ENCODE measurements at regions not wholly inside any gene's neighbourhood (a gene's known extent, or its start where the extent isn't known, plus 50 kb on each side); places are given as distances from the start of the nearest gene placed in this dataset.

GRCh38 chr15:49706805-49707204 is 86.0 kb downstream of the DTWD1 start:
- Mint-ChIP-seq H3K9me3 (peaks cover 23 to 29% (median 25%) of the 10 kb centered on the region in 5 donors), H3K27me3 (no peaks in the 10 kb centered on the region)
- CTCF ChIA-PET, result interaction anchor here (0.5 kb wide), 1 partner anchor 90 kb away, joined by 3 read pairs; no protein-coding TSS in a partner anchor

GRCh38 chr15:49707598-49707997 is 86.8 kb downstream of the DTWD1 start:
- no peak for DNase-seq
- CTCF ChIA-PET, result no interaction called here
- Mint-ChIP-seq H3K4me1 (peaks cover 0 to 8% (median 6%) of the 10 kb centered on the region in 3 donors), H3K36me3 (peaks cover 0 to 3% (median 2%) of the 10 kb centered on the region in 3 donors), H3K27ac (no peak overlapping the region), H3K27me3 (no peaks in the 10 kb centered on the region), H3K4me3 (no peak overlapping the region), H3K9me3 (peaks cover 23 to 29% (median 25%) of the 10 kb centered on the region in 5 donors)
- H3K27ac ChIP-seq (ENCODE audit: low read depth, low read length), result no peak overlapping the region
- no peak overlapping the region for H3K4me3 ChIP-seq (ENCODE audit: low read length)
- no peaks in the 10 kb centered on the region for H3K4me1 ChIP-seq (ENCODE audit: insufficient read depth, low read length)
- peaks cover 8% of the 10 kb centered on the region for H3K9me3 ChIP-seq (ENCODE audit: low read length)
- no peaks in the 10 kb centered on the region for H3K27me3 ChIP-seq (ENCODE audit: insufficient read depth, low read length, poor library complexity, severe bottlenecking)
- no peaks in the 10 kb centered on the region for H3K36me3 ChIP-seq (ENCODE audit: insufficient read depth, low read length)
- POLR2A ChIA-PET, result no interaction called here

More at GRCh38 chr15:49706805-49707204, 86.0 kb downstream of the DTWD1 start:
- Mint-ChIP-seq H3K4me1 (no peaks in the 10 kb centered on the region), H3K4me3 (no peak overlapping the region), H3K27ac (no peak overlapping the region), H3K36me3 (peaks cover 0 to 3% (median 2%) of the 10 kb centered on the region in 3 donors)
- no peak for DNase-seq
- Histone ChIP-seq H3K4me3 (ENCODE audit: low read length) (no peak overlapping the region), H3K36me3 (ENCODE audit: insufficient read depth, low read length) (no peaks in the 10 kb centered on the region), H3K9me3 (ENCODE audit: low read length) (peaks cover 8% of the 10 kb centered on the region), H3K27me3 (ENCODE audit: insufficient read depth, low read length, poor library complexity, severe bottlenecking) (no peaks in the 10 kb centered on the region), H3K4me1 (ENCODE audit: insufficient read depth, low read length) (no peaks in the 10 kb centered on the region), H3K27ac (ENCODE audit: low read depth, low read length) (no peak overlapping the region)
- POLR2A ChIA-PET, result no interaction called here

GRCh38 chr15:49709646-49710214 is 88.9 kb downstream of the DTWD1 start:
- H3K9me3 ChIP-seq (ENCODE audit: low read length), result peaks cover 8% of the 10 kb centered on the region
- peaks cover 0 to 20% (median 10%) of the 10 kb centered on the region in 3 donors for H3K4me1 Mint-ChIP-seq
- no peaks in the 10 kb centered on the region for H3K27me3 ChIP-seq (ENCODE audit: insufficient read depth, low read length, poor library complexity, severe bottlenecking)
- no peaks in the 10 kb centered on the region for H3K4me1 ChIP-seq (ENCODE audit: insufficient read depth, low read length)
- no peak overlapping the region for H3K27ac ChIP-seq (ENCODE audit: low read depth, low read length)
- ChIA-PET POLR2A (no interaction called here), CTCF (no interaction called here)
- DNase-seq, result no peak
- no peak overlapping the region for H3K27ac Mint-ChIP-seq
- peaks cover 23 to 29% (median 25%) of the 10 kb centered on the region in 5 donors for H3K9me3 Mint-ChIP-seq
- peaks cover 0 to 3% (median 2%) of the 10 kb centered on the region in 3 donors for H3K36me3 Mint-ChIP-seq
- H3K4me3 ChIP-seq (ENCODE audit: low read length), result no peak overlapping the region
- H3K36me3 ChIP-seq (ENCODE audit: insufficient read depth, low read length), result no peaks in the 10 kb centered on the region
- no peak overlapping the region for H3K4me3 Mint-ChIP-seq
- H3K27me3 Mint-ChIP-seq, result no peaks in the 10 kb centered on the region

GRCh38 chr15:49712162-49712561 is 91.3 kb downstream of the DTWD1 start:
- Mint-ChIP-seq H3K27ac (no peak overlapping the region), H3K4me1 (peaks cover 4 to 25% (median 16%) of the 10 kb centered on the region in 3 donors), H3K27me3 (no peaks in the 10 kb centered on the region), H3K36me3 (peaks cover 0 to 3% (median 2%) of the 10 kb centered on the region in 3 donors), H3K4me3 (peak overlapping the region in 2 of 7 donors; percentile 33 to 37), H3K9me3 (peaks cover 22 to 29% (median 23%) of the 10 kb centered on the region in 5 donors)
- DNase-seq, result no peak
- H3K4me1 ChIP-seq (ENCODE audit: insufficient read depth, low read length), result no peaks in the 10 kb centered on the region
- ChIA-PET CTCF (no interaction called here), POLR2A (no interaction called here)
- no peak overlapping the region for H3K27ac ChIP-seq (ENCODE audit: low read depth, low read length)
- peaks cover 8% of the 10 kb centered on the region for H3K9me3 ChIP-seq (ENCODE audit: low read length)
- no peaks in the 10 kb centered on the region for H3K27me3 ChIP-seq (ENCODE audit: insufficient read depth, low read length, poor library complexity, severe bottlenecking)
- H3K4me3 ChIP-seq (ENCODE audit: low read length), result no peak overlapping the region
- no peaks in the 10 kb centered on the region for H3K36me3 ChIP-seq (ENCODE audit: insufficient read depth, low read length)

GRCh38 chr15:49712846-49713450 is 92.1 kb downstream of the DTWD1 start:
- DNase-seq, result no peak
- Histone ChIP-seq H3K9me3 (ENCODE audit: low read length) (peaks cover 8% of the 10 kb centered on the region), H3K27me3 (ENCODE audit: insufficient read depth, low read length, poor library complexity, severe bottlenecking) (no peaks in the 10 kb centered on the region), H3K4me1 (ENCODE audit: insufficient read depth, low read length) (no peaks in the 10 kb centered on the region), H3K4me3 (ENCODE audit: low read length) (no peak overlapping the region), H3K36me3 (ENCODE audit: insufficient read depth, low read length) (no peaks in the 10 kb centered on the region), H3K27ac (ENCODE audit: low read depth, low read length) (no peak overlapping the region)
- ChIA-PET CTCF (no interaction called here), POLR2A (no interaction called here)
- Mint-ChIP-seq H3K9me3 (peaks cover 18 to 29% (median 23%) of the 10 kb centered on the region in 5 donors), H3K36me3 (peaks cover 0 to 3% (median 2%) of the 10 kb centered on the region in 3 donors), H3K4me3 (no peak overlapping the region), H3K27me3 (no peaks in the 10 kb centered on the region), H3K27ac (no peak overlapping the region), H3K4me1 (peaks cover 4 to 25% (median 16%) of the 10 kb centered on the region in 3 donors)

GRCh38 chr15:49715211-49715610 is 94.4 kb downstream of the DTWD1 start:
- ChIA-PET POLR2A (no interaction called here), CTCF (no interaction called here)
- H3K36me3 ChIP-seq (ENCODE audit: insufficient read depth, low read length), result no peaks in the 10 kb centered on the region
- no peaks in the 10 kb centered on the region for H3K4me1 ChIP-seq (ENCODE audit: insufficient read depth, low read length)
- H3K9me3 ChIP-seq (ENCODE audit: low read length), result peaks cover 4% of the 10 kb centered on the region
- H3K27me3 ChIP-seq (ENCODE audit: insufficient read depth, low read length, poor library complexity, severe bottlenecking), result no peaks in the 10 kb centered on the region
- H3K4me3 Mint-ChIP-seq, result no peak overlapping the region
- peaks cover 0 to 3% (median 0%) of the 10 kb centered on the region in 3 donors for H3K36me3 Mint-ChIP-seq
- H3K4me3 ChIP-seq (ENCODE audit: low read length), result no peak overlapping the region
- no peak for DNase-seq
- H3K27ac ChIP-seq (ENCODE audit: low read depth, low read length), result no peak overlapping the region
- peaks cover 6 to 10% (median 8%) of the 10 kb centered on the region in 5 donors for H3K9me3 Mint-ChIP-seq
- H3K4me1 Mint-ChIP-seq, result peaks cover 4 to 25% (median 16%) of the 10 kb centered on the region in 3 donors
- H3K27ac Mint-ChIP-seq, result peak overlapping the region in 2 of 8 donors; percentile 43 to 72
- peaks cover 0 to 4% of the 10 kb centered on the region in 2 donors for H3K27me3 Mint-ChIP-seq

GRCh38 chr15:49715701-49716100 is 94.9 kb downstream of the DTWD1 start:
- no peak overlapping the region for H3K27ac ChIP-seq (ENCODE audit: low read depth, low read length)
- DNase-seq, result no peak
- Mint-ChIP-seq H3K4me1 (peaks cover 4 to 25% (median 16%) of the 10 kb centered on the region in 3 donors), H3K27me3 (peaks cover 0 to 4% of the 10 kb centered on the region in 2 donors), H3K36me3 (peaks cover 0 to 3% (median 0%) of the 10 kb centered on the region in 3 donors), H3K9me3 (peaks cover 5 to 9% (median 7%) of the 10 kb centered on the region in 5 donors), H3K27ac (no peak overlapping the region), H3K4me3 (no peak overlapping the region)
- H3K27me3 ChIP-seq (ENCODE audit: insufficient read depth, low read length, poor library complexity, severe bottlenecking), result no peaks in the 10 kb centered on the region
- H3K4me3 ChIP-seq (ENCODE audit: low read length), result no peak overlapping the region
- H3K36me3 ChIP-seq (ENCODE audit: insufficient read depth, low read length), result no peaks in the 10 kb centered on the region
- H3K4me1 ChIP-seq (ENCODE audit: insufficient read depth, low read length), result no peaks in the 10 kb centered on the region
- CTCF ChIA-PET, result no interaction called here
- H3K9me3 ChIP-seq (ENCODE audit: low read length), result no peaks in the 10 kb centered on the region
- POLR2A ChIA-PET, result no interaction called here

GRCh38 chr15:49718234-49718633 is 97.4 kb downstream of the DTWD1 start:
- DNase-seq, result no peak
- H3K27me3 ChIP-seq (ENCODE audit: insufficient read depth, low read length, poor library complexity, severe bottlenecking), result no peaks in the 10 kb centered on the region
- Mint-ChIP-seq H3K4me3 (no peak overlapping the region), H3K27me3 (peaks cover 0 to 10% of the 10 kb centered on the region in 2 donors), H3K27ac (no peak overlapping the region), H3K36me3 (no peaks in the 10 kb centered on the region), H3K4me1 (peaks cover 4 to 11% (median 6%) of the 10 kb centered on the region in 3 donors), H3K9me3 (no peaks in the 10 kb centered on the region)
- H3K4me3 ChIP-seq (ENCODE audit: low read length), result no peak overlapping the region
- H3K9me3 ChIP-seq (ENCODE audit: low read length), result no peaks in the 10 kb centered on the region
- ChIA-PET POLR2A (no interaction called here), CTCF (no interaction called here)
- no peaks in the 10 kb centered on the region for H3K36me3 ChIP-seq (ENCODE audit: insufficient read depth, low read length)
- H3K27ac ChIP-seq (ENCODE audit: low read depth, low read length), result no peak overlapping the region
- H3K4me1 ChIP-seq (ENCODE audit: insufficient read depth, low read length), result no peaks in the 10 kb centered on the region

Measured in CD8-positive, alpha-beta memory T cell (primary cell).